ENCODE measurements at regions not wholly inside any gene's neighbourhood (a gene's known extent, or its start where the extent isn't known, plus 50 kb on each side); places are given as distances from the start of the nearest gene placed in this dataset.

DNA sequence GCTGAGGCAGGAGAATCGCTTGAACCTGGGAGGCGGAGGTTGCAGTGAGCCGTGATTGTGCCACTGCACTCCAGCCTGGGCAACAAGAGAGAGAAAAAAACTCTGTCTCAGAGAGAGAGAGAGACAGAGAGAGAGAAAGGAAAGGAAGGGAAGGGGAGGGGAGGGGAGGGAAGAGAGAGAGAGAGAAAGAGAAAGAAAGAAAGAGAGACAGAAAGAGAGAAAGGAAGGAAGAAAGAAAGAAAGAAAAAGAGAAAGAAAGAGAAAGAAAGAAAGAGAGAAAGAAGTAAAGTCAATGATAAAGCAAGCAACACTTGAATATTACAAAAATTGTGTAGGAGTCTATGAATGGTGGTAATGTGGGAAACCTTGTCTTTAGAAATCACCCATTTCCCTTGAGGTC lies 133.6 kb upstream of the MSX2 start:
- no peak for TF ChIP-seq JUN (IDR thresholded peaks at IDR 0.05; ENCODE audit: borderline replicate concordance, insufficient read depth, insufficient read length, low read depth)
- TF ChIP-seq, protein P1, sequence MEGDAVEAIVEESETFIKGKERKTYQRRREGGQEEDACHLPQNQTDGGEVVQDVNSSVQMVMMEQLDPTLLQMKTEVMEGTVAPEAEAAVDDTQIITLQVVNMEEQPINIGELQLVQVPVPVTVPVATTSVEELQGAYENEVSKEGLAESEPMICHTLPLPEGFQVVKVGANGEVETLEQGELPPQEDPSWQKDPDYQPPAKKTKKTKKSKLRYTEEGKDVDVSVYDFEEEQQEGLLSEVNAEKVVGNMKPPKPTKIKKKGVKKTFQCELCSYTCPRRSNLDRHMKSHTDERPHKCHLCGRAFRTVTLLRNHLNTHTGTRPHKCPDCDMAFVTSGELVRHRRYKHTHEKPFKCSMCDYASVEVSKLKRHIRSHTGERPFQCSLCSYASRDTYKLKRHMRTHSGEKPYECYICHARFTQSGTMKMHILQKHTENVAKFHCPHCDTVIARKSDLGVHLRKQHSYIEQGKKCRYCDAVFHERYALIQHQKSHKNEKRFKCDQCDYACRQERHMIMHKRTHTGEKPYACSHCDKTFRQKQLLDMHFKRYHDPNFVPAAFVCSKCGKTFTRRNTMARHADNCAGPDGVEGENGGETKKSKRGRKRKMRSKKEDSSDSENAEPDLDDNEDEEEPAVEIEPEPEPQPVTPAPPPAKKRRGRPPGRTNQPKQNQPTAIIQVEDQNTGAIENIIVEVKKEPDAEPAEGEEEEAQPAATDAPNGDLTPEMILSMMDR (IDR thresholded peaks at IDR 0.05; ENCODE audit: extremely low read depth in 1 of 2, insufficient read depth in 1 of 2, low read depth in 1 of 2, low read length in 2 of 2), result no peak
